Smooth muscle cell (in vitro differentiated cells): ENCODE measurements at regions not wholly inside any gene's neighbourhood (a gene's known extent, or its start where the extent isn't known, plus 50 kb on each side); places are given as distances from the start of the nearest gene placed in this dataset.

ENCODE experiments used
- DNase-seq: peaks from one replicate; lab custom pipeline; 2025; ENCODE audit not compliant: unreplicated experiment; lab: John Stamatoyannopoulos, UW
- H2AFZ ChIP-seq: fragments of 200-600 bp; sonication (generic); 2 replicates; pipeline ENCODE4 v1.6.0; 2016; ENCODE audit warnings: antibody characterized with exemption, low read depth, mild to moderate bottlenecking
- H3F3A ChIP-seq: fragments of 200-600 bp; sonication (generic); 2 replicates; pipeline ENCODE4 v1.6.0; 2017; ENCODE audit warnings: antibody characterized with exemption, low read depth
- H3K27ac ChIP-seq: fragments of 200-600 bp; sonication (generic); 2 replicates; pipeline ENCODE4 v1.5.1; 2016; ENCODE audit warnings: low read depth, mild to moderate bottlenecking
- H3K27me3 ChIP-seq: fragments of 200-600 bp; sonication (generic); 2 replicates; pipeline ENCODE4 v1.6.1; 2016; ENCODE audit warnings: low read depth, mild to moderate bottlenecking
- H3K36me3 ChIP-seq: fragments of 200-600 bp; sonication (generic); 2 replicates; pipeline ENCODE4 v1.5.1; 2016; ENCODE audit warnings: low read depth
- H3K4me1 ChIP-seq: fragments of 200-600 bp; sonication (generic); 2 replicates; pipeline ENCODE4 v1.5.1; 2016; ENCODE audit warnings: low read depth
- H3K4me2 ChIP-seq: fragments of 200-600 bp; sonication (generic); 2 replicates; pipeline ENCODE4 v1.6.0; 2016; ENCODE audit warnings: mild to moderate bottlenecking
- H3K4me3 ChIP-seq: fragments of 200-600 bp; sonication (generic); 2 replicates; pipeline ENCODE4 v1.5.1; 2016; ENCODE audit warnings: mild to moderate bottlenecking
- H3K79me2 ChIP-seq: fragments of 200-600 bp; sonication (generic); 2 replicates; pipeline ENCODE4 v1.6.0; 2016; ENCODE audit warnings: low read depth, mild to moderate bottlenecking
- H3K9ac ChIP-seq: fragments of 200-600 bp; sonication (generic); 2 replicates; pipeline ENCODE4 v1.6.0; 2016; ENCODE audit warnings: low read depth
- H3K9me3 ChIP-seq: fragments of 200-600 bp; sonication (generic); replicated peaks from 2 replicates; pipeline ENCODE4 v1.5.1; 2016; ENCODE audit warnings: low read depth
- H4K20me1 ChIP-seq: fragments of 200-600 bp; sonication (generic); 2 replicates; pipeline ENCODE4 v1.6.0; 2016; ENCODE audit warnings: low read depth
- WGBS: methylation state at CpG from one replicate; pipeline ENCODE4 v1.1.7; 2016; ENCODE audit warnings: low lambda C conversion rate; 5-methylcytosine and 5-hydroxymethylcytosine counted together
- TF ChIP-seq, protein P1 (sequence below): fragments of 200-600 bp; sonication (generic); IDR thresholded peaks from 2 replicates; pipeline ENCODE4 v1.5.1; 2017; ENCODE audit warnings: borderline replicate concordance, mild to moderate bottlenecking, antibody characterized with exemption; ENCODE audit not compliant: insufficient read depth, poor library complexity, severe bottlenecking

DNA sequence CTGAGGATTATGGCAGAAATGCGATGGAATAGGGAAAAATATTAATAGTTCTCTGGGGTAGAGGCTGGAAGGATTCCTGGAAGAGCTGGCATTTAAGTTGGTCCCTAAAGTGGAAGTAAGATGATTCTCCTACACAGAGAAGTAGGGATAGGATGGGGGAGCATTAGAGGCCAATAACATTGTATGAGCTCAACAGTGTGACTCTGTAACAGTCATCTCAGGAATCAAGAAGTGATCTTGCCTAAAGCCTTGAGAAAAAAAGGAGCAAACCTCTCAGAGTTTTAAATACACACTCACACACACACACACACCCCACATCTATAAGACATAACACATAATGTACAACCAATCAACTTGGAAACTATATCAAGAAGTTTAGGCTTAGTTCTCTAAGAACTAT lies 117.7 kb upstream of the CDK1 start:
- H3K4me3 ChIP-seq, result no peak overlapping the region
- H3K9ac ChIP-seq, result peak overlapping the region; percentile 2
- H3K27ac ChIP-seq, result peak overlapping the region; percentile 88
- H2AFZ ChIP-seq, result no peak overlapping the region
- no peaks in the 10 kb centered on the region for H3K9me3 ChIP-seq
- no peaks in the 10 kb centered on the region for H4K20me1 ChIP-seq
- H3K79me2 ChIP-seq, result peaks cover 15% of the 10 kb centered on the region
- TF ChIP-seq, protein P1, sequence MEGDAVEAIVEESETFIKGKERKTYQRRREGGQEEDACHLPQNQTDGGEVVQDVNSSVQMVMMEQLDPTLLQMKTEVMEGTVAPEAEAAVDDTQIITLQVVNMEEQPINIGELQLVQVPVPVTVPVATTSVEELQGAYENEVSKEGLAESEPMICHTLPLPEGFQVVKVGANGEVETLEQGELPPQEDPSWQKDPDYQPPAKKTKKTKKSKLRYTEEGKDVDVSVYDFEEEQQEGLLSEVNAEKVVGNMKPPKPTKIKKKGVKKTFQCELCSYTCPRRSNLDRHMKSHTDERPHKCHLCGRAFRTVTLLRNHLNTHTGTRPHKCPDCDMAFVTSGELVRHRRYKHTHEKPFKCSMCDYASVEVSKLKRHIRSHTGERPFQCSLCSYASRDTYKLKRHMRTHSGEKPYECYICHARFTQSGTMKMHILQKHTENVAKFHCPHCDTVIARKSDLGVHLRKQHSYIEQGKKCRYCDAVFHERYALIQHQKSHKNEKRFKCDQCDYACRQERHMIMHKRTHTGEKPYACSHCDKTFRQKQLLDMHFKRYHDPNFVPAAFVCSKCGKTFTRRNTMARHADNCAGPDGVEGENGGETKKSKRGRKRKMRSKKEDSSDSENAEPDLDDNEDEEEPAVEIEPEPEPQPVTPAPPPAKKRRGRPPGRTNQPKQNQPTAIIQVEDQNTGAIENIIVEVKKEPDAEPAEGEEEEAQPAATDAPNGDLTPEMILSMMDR, result no peak
- no peak for DNase-seq
- peaks cover 11% of the 10 kb centered on the region for H3F3A ChIP-seq
- H3K4me2 ChIP-seq, result no peak overlapping the region
- H3K4me1 ChIP-seq, result peaks cover 36% of the 10 kb centered on the region
- WGBS, result 97% methylated on average over 1 of the region's 1 CpG
- H3K36me3 ChIP-seq, result peaks cover 8% of the 10 kb centered on the region
- no peaks in the 10 kb centered on the region for H3K27me3 ChIP-seq

- Histone ChIP-seq H3K27me3 (no peaks in the 10 kb centered on the region), H3K4me2 (peak overlapping the region; percentile 42), H3K9me3 (no peaks in the 10 kb centered on the region), H2AFZ (no peak overlapping the region), H3K79me2 (peaks cover 13% of the 10 kb centered on the region), H4K20me1 (no peaks in the 10 kb centered on the region), H3F3A (no peaks in the 10 kb centered on the region), H3K9ac (no peak overlapping the region), H3K36me3 (peaks cover 8% of the 10 kb centered on the region), H3K4me1 (peaks cover 9% of the 10 kb centered on the region), H3K4me3 (no peak overlapping the region), H3K27ac (peak overlapping the region; percentile 58)
- TF ChIP-seq, protein P1, result no peak
- DNase-seq, result no peak
- WGBS, result 22% methylated on average over 4 of the region's 4 CpGs
Observed at GRCh38 chr10:60654813-60655464, 123.3 kb upstream of the CDK1 start.

DNA sequence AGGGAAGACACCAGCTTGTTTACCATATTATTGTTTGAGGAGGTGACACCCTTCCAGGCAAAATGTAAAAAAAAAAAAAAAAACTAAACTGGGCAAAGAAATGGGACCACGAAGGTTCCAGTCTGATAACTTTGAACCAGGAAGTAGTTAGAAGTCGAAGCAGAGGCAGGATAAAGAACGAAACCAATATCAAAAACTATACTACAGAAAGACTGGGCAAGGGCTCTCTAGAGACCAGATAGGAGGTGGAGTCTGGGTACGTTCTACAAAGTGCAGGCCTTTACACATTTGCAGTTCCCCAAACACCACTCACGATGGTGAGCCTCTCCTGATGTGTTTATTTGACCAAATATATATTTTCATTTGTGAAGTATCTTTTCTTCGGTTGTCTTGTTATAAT lies 125.7 kb upstream of the CDK1 start:
- Histone ChIP-seq H3K4me1 (peaks cover 20% of the 10 kb centered on the region), H3K4me3 (no peak overlapping the region), H3K27me3 (no peaks in the 10 kb centered on the region), H2AFZ (no peak overlapping the region), H4K20me1 (no peaks in the 10 kb centered on the region), H3K79me2 (peaks cover 5% of the 10 kb centered on the region), H3K27ac (no peak overlapping the region), H3F3A (no peaks in the 10 kb centered on the region), H3K36me3 (no peaks in the 10 kb centered on the region), H3K9me3 (no peaks in the 10 kb centered on the region), H3K9ac (no peak overlapping the region), H3K4me2 (no peak overlapping the region)
- 94% methylated on average over 6 of the region's 6 CpGs for WGBS
- no peak for DNase-seq
- TF ChIP-seq, protein P1, result no peak

DNA sequence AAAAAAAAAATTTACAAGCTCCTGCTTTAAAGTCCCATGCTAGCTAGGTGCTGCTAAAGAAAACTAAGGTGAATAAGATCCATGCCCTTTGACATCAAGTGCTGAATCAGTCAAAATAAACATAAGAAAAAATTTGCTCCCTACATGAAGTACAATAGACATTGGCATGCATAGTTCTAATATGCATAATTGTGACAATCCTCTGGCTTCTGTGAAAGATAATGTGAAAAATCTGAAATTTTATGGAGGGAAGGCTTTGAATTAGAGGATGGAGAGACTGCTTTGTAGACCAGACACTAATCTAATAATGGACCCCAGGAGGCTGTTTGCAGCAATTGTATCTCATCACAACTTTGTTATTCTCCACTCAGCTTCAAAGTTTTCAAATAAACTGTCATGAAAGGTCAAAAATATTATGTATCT lies 127.9 kb upstream of the CDK1 start:
- Histone ChIP-seq H3K27ac (peak overlapping the region; percentile 55), H2AFZ (no peak overlapping the region), H3K36me3 (no peaks in the 10 kb centered on the region), H3K4me3 (no peak overlapping the region), H3K9me3 (no peaks in the 10 kb centered on the region), H4K20me1 (no peaks in the 10 kb centered on the region), H3K27me3 (no peaks in the 10 kb centered on the region), H3K4me2 (no peak overlapping the region), H3K4me1 (peaks cover 24% of the 10 kb centered on the region), H3K9ac (no peak overlapping the region), H3K79me2 (peaks cover 8% of the 10 kb centered on the region), H3F3A (no peaks in the 10 kb centered on the region)
- DNase-seq, result no peak
- TF ChIP-seq, protein P1, result no peak
